ENCODE measurements at regions not wholly inside any gene's neighbourhood (a gene's known extent, or its start where the extent isn't known, plus 50 kb on each side); places are given as distances from the start of the nearest gene placed in this dataset.

- Histone ChIP-seq H4K20me1 (ENCODE audit: control insufficient read depth, insufficient read depth) (no peaks in the 10 kb centered on the region), H3K27me3 (replicated peaks in 1 of 2; ENCODE audit: control insufficient read depth in 2 of 2, insufficient read depth in 2 of 2, low read length in 1 of 2) (no peaks in the 10 kb centered on the region), H2AFZ (ENCODE audit: control insufficient read depth, low read depth, low read length) (no peak overlapping the region), H3K9ac (ENCODE audit: control insufficient read depth, insufficient read depth, low read length) (no peak overlapping the region), H3K36me3 (ENCODE audit: control insufficient read depth in 2 of 2, insufficient read depth in 2 of 2, low read length in 1 of 2) (no peaks in the 10 kb centered on the region), H3K4me1 (ENCODE audit: control insufficient read depth, insufficient read depth, low read length) (no peaks in the 10 kb centered on the region), H3K9me3 (replicated peaks; ENCODE audit: control insufficient read depth, insufficient read depth, low read length) (no peaks in the 10 kb centered on the region), H3K79me2 (ENCODE audit: control insufficient read depth, insufficient read depth, low read length) (no peaks in the 10 kb centered on the region), H3K4me3 (no peak overlapping the region), H3K27ac (ENCODE audit: control insufficient read depth, insufficient read depth) (no peak overlapping the region), H3K4me2 (ENCODE audit: control insufficient read depth, insufficient read depth) (no peak overlapping the region)
- ChIA-PET SMC1A (ENCODE audit: uncharacterized antibody, unreplicated experiment) (interaction anchor here (0.9 to 11.2 kb wide), 16 partner anchors 11 to 153 kb away, joined by 3 to 209 read pairs (median 5); partner anchors contain the start of gene SPRY2), POLR2A (interaction anchor here (0.7 to 1.5 kb wide), 9 partner anchors 8 to 134 kb away, joined by 3 to 5 read pairs (median 3); no protein-coding TSS in a partner anchor), CTCF (interaction anchor here (0.7 to 3.2 kb wide), 7 partner anchors 9 to 540 kb away, joined by 3 to 12 read pairs (median 4); no protein-coding TSS in a partner anchor), RAD21 (ENCODE audit: unreplicated experiment) (interaction anchor here (0.8 to 3.7 kb wide), 20 partner anchors 13 to 134 kb away, joined by 3 to 33 read pairs (median 5); no protein-coding TSS in a partner anchor)
- FAIRE-seq (no peak), ATAC-seq (peak; percentile 80), DNase-seq (ENCODE audit: low read depth, low spot score) (no peak)
- 37% methylated on average over 5 of the region's 5 CpGs for WGBS (ENCODE audit: insufficient coverage, insufficient replicate concordance, low lambda C conversion rate, missing lambda C conversion rate)
- in situ Hi-C loops (cut with MboI): no loop called here
- intact Hi-C loops (cut with micrococcal nuclease; ENCODE audit: unreplicated experiment): no loop called here
- BruUV-seq (replicated peaks): no TSS peak
- TF ChIP-seq POLR2A (IDR thresholded peaks at IDR 0.05; ENCODE audit: low read depth, low read length) (no peak), BMI1 (IDR thresholded peaks at IDR 0.05; ENCODE audit: borderline replicate concordance) (peak; percentile 84), ZNF217 (IDR thresholded peaks at IDR 0.05) (peak; percentile 87), CEBPZ (IDR thresholded peaks at IDR 0.05; ENCODE audit: low read depth, low read length) (no peak), TBL1XR1 (IDR thresholded peaks at IDR 0.05; ENCODE audit: low read depth, low read length) (no peak), BHLHE40 (IDR thresholded peaks at IDR 0.05; ENCODE audit: borderline replicate concordance in 1 of 2, low read depth in 2 of 2, low read length in 1 of 2) (peak; percentile 59 to 63; a peak in 2 of 4 replicates), PAX5 (IDR thresholded peaks at IDR 0.05; ENCODE audit: borderline replicate concordance, low read depth, low read length) (no peak), MYC (IDR thresholded peaks at IDR 0.05; ENCODE audit: insufficient read depth, insufficient read length, insufficient replicate concordance, low read length, severe bottlenecking) (no peak), EZH2 (IDR thresholded peaks at IDR 0.05; ENCODE audit: borderline replicate concordance, control insufficient read depth, low read depth, low read length) (no peak), NBN (IDR thresholded peaks at IDR 0.05) (peak; percentile 90), PML (IDR thresholded peaks at IDR 0.05; ENCODE audit: low read length) (no peak), CBFB (IDR thresholded peaks at IDR 0.05; ENCODE audit: low read depth) (no peak), NFXL1 (IDR thresholded peaks at IDR 0.05; ENCODE audit: borderline replicate concordance) (no peak), BACH1 (IDR thresholded peaks at IDR 0.05; ENCODE audit: borderline replicate concordance) (peak; percentile 75; the same call in 1 of the 2 replicates), MTA3 (IDR thresholded peaks at IDR 0.05; ENCODE audit: borderline replicate concordance, low read length) (no peak), SRF (IDR thresholded peaks at IDR 0.05; ENCODE audit: low read depth in 2 of 2, low read length in 2 of 2) (no peak), BCLAF1 (IDR thresholded peaks at IDR 0.05) (no peak), NFYB (IDR thresholded peaks at IDR 0.05; ENCODE audit: insufficient read depth, low read depth, low read length) (no peak), LARP7 (IDR thresholded peaks at IDR 0.05) (no peak)
Observed at GRCh38 chr13:80477661-80478443, 136.9 kb upstream of the SPRY2 start.

Data from GM12878 (cell line).